ENCODE measurements at regions not wholly inside any gene's neighbourhood (a gene's known extent, or its start where the extent isn't known, plus 50 kb on each side); places are given as distances from the start of the nearest gene placed in this dataset.

DNA sequence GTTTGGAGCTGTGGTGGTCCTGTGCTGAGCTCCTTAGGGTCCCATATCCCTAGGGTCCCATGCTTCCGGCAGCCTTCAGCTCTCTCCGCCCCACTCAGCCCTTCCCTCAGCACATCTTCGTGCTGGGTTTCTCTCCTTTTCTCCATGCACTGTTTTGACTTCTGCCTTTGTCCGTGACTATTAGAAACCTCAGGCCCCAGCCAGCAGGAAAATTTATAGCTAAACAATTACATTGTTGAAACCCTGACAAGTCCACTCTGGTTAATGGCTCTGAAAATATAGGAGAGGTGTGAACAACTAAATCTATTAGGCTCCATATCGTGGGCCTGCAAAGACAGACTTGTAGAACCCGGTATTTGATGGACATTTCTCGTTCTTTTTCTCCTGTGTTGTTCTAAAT, 523.7 kb downstream of the CCDC171 start:
- Histone ChIP-seq H2AFZ (ENCODE audit: low read length) (no peak overlapping the region), H3K4me1 (ENCODE audit: control insufficient read depth, extremely low read depth, insufficient read depth, low read length) (no peaks in the 10 kb centered on the region), H4K20me1 (ENCODE audit: control insufficient read depth, extremely low read depth, insufficient read depth, low read length) (no peaks in the 10 kb centered on the region), H3K79me2 (ENCODE audit: control insufficient read depth, insufficient read depth, low read length) (no peaks in the 10 kb centered on the region), H3K27ac (ENCODE audit: insufficient read depth, low read length) (no peak overlapping the region), H3K4me3 (replicated peaks in 1 of 4; ENCODE audit: control extremely low read depth in 1 of 4, insufficient read depth in 1 of 4, low read depth in 3 of 4, low read length in 4 of 4) (no peak overlapping the region), H3K27me3 (ENCODE audit: control insufficient read depth, insufficient read depth, low read length) (peaks cover 2% of the 10 kb centered on the region), H3K4me2 (ENCODE audit: extremely low read depth, insufficient read depth, low read length) (no peak overlapping the region), H3K36me3 (ENCODE audit: control insufficient read depth, insufficient read depth, low read length) (no peaks in the 10 kb centered on the region), H3K9me3 (ENCODE audit: control insufficient read depth, insufficient read depth, low read depth, low read length) (no peaks in the 10 kb centered on the region), H3K9ac (ENCODE audit: insufficient read depth, low read length) (no peak overlapping the region)
- TF ChIP-seq, protein P1, sequence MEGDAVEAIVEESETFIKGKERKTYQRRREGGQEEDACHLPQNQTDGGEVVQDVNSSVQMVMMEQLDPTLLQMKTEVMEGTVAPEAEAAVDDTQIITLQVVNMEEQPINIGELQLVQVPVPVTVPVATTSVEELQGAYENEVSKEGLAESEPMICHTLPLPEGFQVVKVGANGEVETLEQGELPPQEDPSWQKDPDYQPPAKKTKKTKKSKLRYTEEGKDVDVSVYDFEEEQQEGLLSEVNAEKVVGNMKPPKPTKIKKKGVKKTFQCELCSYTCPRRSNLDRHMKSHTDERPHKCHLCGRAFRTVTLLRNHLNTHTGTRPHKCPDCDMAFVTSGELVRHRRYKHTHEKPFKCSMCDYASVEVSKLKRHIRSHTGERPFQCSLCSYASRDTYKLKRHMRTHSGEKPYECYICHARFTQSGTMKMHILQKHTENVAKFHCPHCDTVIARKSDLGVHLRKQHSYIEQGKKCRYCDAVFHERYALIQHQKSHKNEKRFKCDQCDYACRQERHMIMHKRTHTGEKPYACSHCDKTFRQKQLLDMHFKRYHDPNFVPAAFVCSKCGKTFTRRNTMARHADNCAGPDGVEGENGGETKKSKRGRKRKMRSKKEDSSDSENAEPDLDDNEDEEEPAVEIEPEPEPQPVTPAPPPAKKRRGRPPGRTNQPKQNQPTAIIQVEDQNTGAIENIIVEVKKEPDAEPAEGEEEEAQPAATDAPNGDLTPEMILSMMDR (conservative IDR thresholded peaks at IDR 0.05 in 1 of 2, IDR thresholded peaks at IDR 0.05 in 1 of 2; ENCODE audit: low read depth in 1 of 2, low read length in 2 of 2): no peak
- no peak for TF ChIP-seq EZH2 (IDR thresholded peaks at IDR 0.05; ENCODE audit: low read length, missing control alignments)
- DNase-seq (ENCODE audit: low read depth in 2 of 2): no peak

DNA sequence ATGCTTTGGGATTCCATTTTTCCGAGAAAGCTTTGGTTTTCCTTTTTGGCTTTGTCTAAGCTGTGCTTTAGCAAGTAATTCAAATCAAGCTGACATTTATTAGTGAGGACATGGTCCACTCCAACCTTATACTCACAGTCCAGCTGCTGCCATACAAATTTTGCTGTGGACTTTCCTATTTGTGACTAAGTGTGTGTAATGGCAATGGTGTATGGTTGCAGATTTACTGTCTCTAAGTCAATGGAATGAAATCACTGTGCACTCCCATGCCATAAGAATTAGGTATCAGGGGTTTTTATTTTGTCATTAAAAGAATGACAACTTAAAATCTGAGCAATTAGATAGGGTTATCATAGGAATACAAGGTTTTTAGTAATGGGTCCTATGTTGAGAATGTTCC, 530.0 kb downstream of the CCDC171 start:
- no peak for TF ChIP-seq EZH2 (IDR thresholded peaks at IDR 0.05; ENCODE audit: low read length, missing control alignments)
- TF ChIP-seq, protein P1 (conservative IDR thresholded peaks at IDR 0.05 in 1 of 2, IDR thresholded peaks at IDR 0.05 in 1 of 2; ENCODE audit: low read depth in 1 of 2, low read length in 2 of 2): no peak
- no peaks in the 10 kb centered on the region for H3K4me1 ChIP-seq (ENCODE audit: control insufficient read depth, extremely low read depth, insufficient read depth, low read length)
- H3K9ac ChIP-seq (ENCODE audit: insufficient read depth, low read length): no peak overlapping the region
- no peak overlapping the region for H3K27ac ChIP-seq (ENCODE audit: insufficient read depth, low read length)
- no peaks in the 10 kb centered on the region for H3K79me2 ChIP-seq (ENCODE audit: control insufficient read depth, insufficient read depth, low read length)
- H3K9me3 ChIP-seq (ENCODE audit: control insufficient read depth, insufficient read depth, low read depth, low read length): no peaks in the 10 kb centered on the region
- no peak overlapping the region for H2AFZ ChIP-seq (ENCODE audit: low read length)
- no peaks in the 10 kb centered on the region for H4K20me1 ChIP-seq (ENCODE audit: control insufficient read depth, extremely low read depth, insufficient read depth, low read length)
- H3K36me3 ChIP-seq (ENCODE audit: control insufficient read depth, insufficient read depth, low read length): no peaks in the 10 kb centered on the region
- no peak overlapping the region for H3K4me2 ChIP-seq (ENCODE audit: extremely low read depth, insufficient read depth, low read length)
- no peaks in the 10 kb centered on the region for H3K27me3 ChIP-seq (ENCODE audit: control insufficient read depth, insufficient read depth, low read length)
- H3K4me3 ChIP-seq (replicated peaks in 1 of 4; ENCODE audit: control extremely low read depth in 1 of 4, insufficient read depth in 1 of 4, low read depth in 3 of 4, low read length in 4 of 4): no peak overlapping the region
- no peak for DNase-seq (ENCODE audit: low read depth in 2 of 2)

- no peaks in the 10 kb centered on the region for H3K36me3 ChIP-seq (ENCODE audit: control insufficient read depth, insufficient read depth, low read length)
- no peak overlapping the region for H3K27ac ChIP-seq (ENCODE audit: insufficient read depth, low read length)
- H3K4me3 ChIP-seq (replicated peaks in 1 of 4; ENCODE audit: control extremely low read depth in 1 of 4, insufficient read depth in 1 of 4, low read depth in 3 of 4, low read length in 4 of 4): no peak overlapping the region
- no peaks in the 10 kb centered on the region for H3K27me3 ChIP-seq (ENCODE audit: control insufficient read depth, insufficient read depth, low read length)
- H2AFZ ChIP-seq (ENCODE audit: low read length): no peak overlapping the region
- no peak overlapping the region for H3K4me2 ChIP-seq (ENCODE audit: extremely low read depth, insufficient read depth, low read length)
- no peaks in the 10 kb centered on the region for H3K79me2 ChIP-seq (ENCODE audit: control insufficient read depth, insufficient read depth, low read length)
- no peak for DNase-seq (ENCODE audit: low read depth in 2 of 2)
- no peaks in the 10 kb centered on the region for H3K4me1 ChIP-seq (ENCODE audit: control insufficient read depth, extremely low read depth, insufficient read depth, low read length)
- no peaks in the 10 kb centered on the region for H3K9me3 ChIP-seq (ENCODE audit: control insufficient read depth, insufficient read depth, low read depth, low read length)
- H4K20me1 ChIP-seq (ENCODE audit: control insufficient read depth, extremely low read depth, insufficient read depth, low read length): no peaks in the 10 kb centered on the region
- H3K9ac ChIP-seq (ENCODE audit: insufficient read depth, low read length): no peak overlapping the region
- TF ChIP-seq, protein P1 (conservative IDR thresholded peaks at IDR 0.05 in 1 of 2, IDR thresholded peaks at IDR 0.05 in 1 of 2; ENCODE audit: low read depth in 1 of 2, low read length in 2 of 2): no peak
- no peak for TF ChIP-seq EZH2 (IDR thresholded peaks at IDR 0.05; ENCODE audit: low read length, missing control alignments)
These were observed 532.4 kb downstream of the CCDC171 start for GRCh38 chr9:16085167-16085726.

Data from fibroblast of lung (primary cell).